GM18867 (cell line): ENCODE measurements at regions not wholly inside any gene's neighbourhood (a gene's known extent, or its start where the extent isn't known, plus 50 kb on each side); places are given as distances from the start of the nearest gene placed in this dataset.
"Not testable (repeated sequence)": the region's sequence is repeated elsewhere in the genome, so short reads cannot be mapped to it uniquely, and the experiment has no call there.

Experiments used
- ATAC-seq: cut with Tn5 transposase; IDR thresholded peaks from one replicate; pipeline ENCODE4 v1.9.1; 2021; ENCODE audit warnings: mild to moderate bottlenecking, moderate library complexity; ENCODE audit not compliant: unreplicated experiment

GRCh38 chr3:188022902-188023301, 131.1 kb upstream of the LPP start:
- ATAC-seq = not testable (repeated sequence)

- ATAC-seq = no peak
Measured at GRCh38 chr3:188025555-188025954, 128.4 kb upstream of the LPP start.

GRCh38 chr3:188026191-188026968, 127.6 kb upstream of the LPP start:
- ATAC-seq = no peak

GRCh38 chr3:188031121-188031520, 122.8 kb upstream of the LPP start:
- no peak for ATAC-seq

- no peak for ATAC-seq
Measured at GRCh38 chr3:188034989-188035388, 119.0 kb upstream of the LPP start.

- no peak for ATAC-seq
Measured at GRCh38 chr3:188036375-188037194, 117.4 kb upstream of the LPP start.

- no peak for ATAC-seq
Measured at GRCh38 chr3:188037195-188037718, 116.7 kb upstream of the LPP start.

GRCh38 chr3:188037965-188038581, 115.9 kb upstream of the LPP start:
- ATAC-seq = no peak

GRCh38 chr3:188041193-188041592, 112.8 kb upstream of the LPP start:
- no peak for ATAC-seq

- no peak for ATAC-seq
Measured at GRCh38 chr3:188041895-188042294, 112.1 kb upstream of the LPP start.

GRCh38 chr3:188042466-188042865, 111.5 kb upstream of the LPP start:
- ATAC-seq = no peak

- ATAC-seq = no peak
Measured at GRCh38 chr3:188043891-188044290, 110.1 kb upstream of the LPP start.

- no peak for ATAC-seq
Measured at GRCh38 chr3:188046561-188047211, 107.3 kb upstream of the LPP start.

- ATAC-seq = no peak
Measured at GRCh38 chr3:188047536-188047935, 106.4 kb upstream of the LPP start.

- no peak for ATAC-seq
Measured at GRCh38 chr3:188049606-188050530, 104.1 kb upstream of the LPP start.

GRCh38 chr3:188051801-188052168, 102.2 kb upstream of the LPP start:
- ATAC-seq = no peak

GRCh38 chr3:188052169-188053035, 101.6 kb upstream of the LPP start:
- ATAC-seq = no peak

- ATAC-seq = no peak
Measured at GRCh38 chr3:188053036-188053340, 101.0 kb upstream of the LPP start.

GRCh38 chr3:188053710-188054380, 100.1 kb upstream of the LPP start:
- ATAC-seq = no peak
